NCI-H748 (cell line): ENCODE measurements at regions not wholly inside any gene's neighbourhood (a gene's known extent, or its start where the extent isn't known, plus 50 kb on each side); places are given as distances from the start of the nearest gene placed in this dataset.

Experiments used
- DNase-seq: peaks from one replicate; lab custom pipeline; 2025; ENCODE audit not compliant: unreplicated experiment; lab: John Stamatoyannopoulos, UW

GRCh38 chr3:135310317-135310716 is 515.3 kb downstream of the EPHB1 start:
- no peak for DNase-seq

GRCh38 chr3:135311699-135312098 is 516.6 kb downstream of the EPHB1 start:
- DNase-seq: no peak

GRCh38 chr3:135314237-135314636 is 519.2 kb downstream of the EPHB1 start:
- no peak for DNase-seq

GRCh38 chr3:135324301-135324700 is 529.2 kb downstream of the EPHB1 start:
- DNase-seq: no peak

GRCh38 chr3:135325096-135325495 is 530.0 kb downstream of the EPHB1 start:
- peak; percentile 66 for DNase-seq

- DNase-seq: peak; percentile 72
Measured at GRCh38 chr3:135325726-135326235, 530.7 kb downstream of the EPHB1 start.

GRCh38 chr3:135326851-135327250 is 531.8 kb downstream of the EPHB1 start:
- no peak for DNase-seq

- no peak for DNase-seq
Measured at GRCh38 chr3:135328036-135328435, 533.0 kb downstream of the EPHB1 start.

- no peak for DNase-seq
Measured at GRCh38 chr3:135329479-135329878, 534.4 kb downstream of the EPHB1 start.

GRCh38 chr3:135337192-135337591 is 542.1 kb downstream of the EPHB1 start:
- no peak for DNase-seq

GRCh38 chr3:135348690-135349089 is 553.6 kb downstream of the EPHB1 start:
- DNase-seq: no peak

- no peak for DNase-seq
Measured at GRCh38 chr3:135349254-135349948, 554.3 kb downstream of the EPHB1 start.

GRCh38 chr3:135352213-135352612 is 557.2 kb downstream of the EPHB1 start:
- no peak for DNase-seq

GRCh38 chr3:135362889-135363288 is 567.8 kb downstream of the EPHB1 start:
- DNase-seq: no peak

- DNase-seq: no peak
Measured at GRCh38 chr3:135364676-135365075, 569.6 kb downstream of the EPHB1 start.

GRCh38 chr3:135366816-135367215 is 571.8 kb downstream of the EPHB1 start:
- DNase-seq: no peak

- no peak for DNase-seq
Measured at GRCh38 chr3:135368316-135368715, 573.3 kb downstream of the EPHB1 start.

- DNase-seq: no peak
Measured at GRCh38 chr3:135368781-135369180, 573.7 kb downstream of the EPHB1 start.

- DNase-seq: no peak
Measured at GRCh38 chr3:135374571-135374970, 579.5 kb downstream of the EPHB1 start.

- no peak for DNase-seq
Measured at GRCh38 chr3:135382188-135382587, 583.3 kb upstream of the PPP2R3A start.

GRCh38 chr3:135382621-135383020 is 582.9 kb upstream of the PPP2R3A start:
- no peak for DNase-seq

- peak; percentile 9 for DNase-seq
Measured at GRCh38 chr3:135383301-135383700, 582.2 kb upstream of the PPP2R3A start.

GRCh38 chr3:135392151-135392550 is 573.4 kb upstream of the PPP2R3A start:
- no peak for DNase-seq
